ENCODE measurements at regions not wholly inside any gene's neighbourhood (a gene's known extent, or its start where the extent isn't known, plus 50 kb on each side); places are given as distances from the start of the nearest gene placed in this dataset.

- Mint-ChIP-seq H3K9me3 (ENCODE audit: low read depth) (no peaks in the 10 kb centered on the region), H3K4me1 (ENCODE audit: low read depth) (no peaks in the 10 kb centered on the region), H3K27me3 (peaks cover 12% of the 10 kb centered on the region), H3K36me3 (no peaks in the 10 kb centered on the region), H3K4me3 (no peak overlapping the region), H3K27ac (no peak overlapping the region)
Measured at GRCh38 chr1:221473411-221473810, 268.5 kb downstream of the DUSP10 start.

- H3K4me1 Mint-ChIP-seq (ENCODE audit: low read depth): no peaks in the 10 kb centered on the region
- H3K27ac Mint-ChIP-seq: no peak overlapping the region
- H3K27me3 Mint-ChIP-seq: peaks cover 4% of the 10 kb centered on the region
- H3K9me3 Mint-ChIP-seq (ENCODE audit: low read depth): no peaks in the 10 kb centered on the region
- no peaks in the 10 kb centered on the region for H3K36me3 Mint-ChIP-seq
- no peak overlapping the region for H3K4me3 Mint-ChIP-seq
Measured at GRCh38 chr1:221477252-221477651, 264.6 kb downstream of the DUSP10 start.

- no peaks in the 10 kb centered on the region for H3K4me1 Mint-ChIP-seq (ENCODE audit: low read depth)
- H3K9me3 Mint-ChIP-seq (ENCODE audit: low read depth): no peaks in the 10 kb centered on the region
- H3K4me3 Mint-ChIP-seq: no peak overlapping the region
- no peak overlapping the region for H3K27ac Mint-ChIP-seq
- peaks cover 4% of the 10 kb centered on the region for H3K27me3 Mint-ChIP-seq
- no peaks in the 10 kb centered on the region for H3K36me3 Mint-ChIP-seq
Measured at GRCh38 chr1:221478050-221478949, 263.6 kb downstream of the DUSP10 start.

GRCh38 chr1:221487781-221488524 is 253.9 kb downstream of the DUSP10 start:
- Mint-ChIP-seq H3K4me3 (no peak overlapping the region), H3K27me3 (peaks cover 3% of the 10 kb centered on the region), H3K4me1 (ENCODE audit: low read depth) (no peaks in the 10 kb centered on the region), H3K9me3 (ENCODE audit: low read depth) (no peaks in the 10 kb centered on the region), H3K36me3 (no peaks in the 10 kb centered on the region), H3K27ac (no peak overlapping the region)

- H3K36me3 Mint-ChIP-seq: no peaks in the 10 kb centered on the region
Measured at GRCh38 chr1:221488550-221488949, 253.3 kb downstream of the DUSP10 start.

GRCh38 chr1:221494670-221495069 is 247.2 kb downstream of the DUSP10 start:
- H3K9me3 Mint-ChIP-seq (ENCODE audit: low read depth): no peaks in the 10 kb centered on the region

More at GRCh38 chr1:221488550-221488949, 253.3 kb downstream of the DUSP10 start:
- Mint-ChIP-seq H3K9me3 (ENCODE audit: low read depth) (no peaks in the 10 kb centered on the region), H3K27me3 (peaks cover 3% of the 10 kb centered on the region), H3K4me1 (ENCODE audit: low read depth) (no peaks in the 10 kb centered on the region), H3K27ac (no peak overlapping the region), H3K4me3 (no peak overlapping the region)

GRCh38 chr1:221497046-221497445 is 244.8 kb downstream of the DUSP10 start:
- no peaks in the 10 kb centered on the region for H3K9me3 Mint-ChIP-seq (ENCODE audit: low read depth)
- H3K27me3 Mint-ChIP-seq: peaks cover 1% of the 10 kb centered on the region
- H3K4me1 Mint-ChIP-seq (ENCODE audit: low read depth): no peaks in the 10 kb centered on the region

More at GRCh38 chr1:221494670-221495069, 247.2 kb downstream of the DUSP10 start:
- no peaks in the 10 kb centered on the region for H3K36me3 Mint-ChIP-seq
- no peaks in the 10 kb centered on the region for H3K4me1 Mint-ChIP-seq (ENCODE audit: low read depth)
- H3K27ac Mint-ChIP-seq: no peak overlapping the region
- no peak overlapping the region for H3K4me3 Mint-ChIP-seq
- H3K27me3 Mint-ChIP-seq: peaks cover 1% of the 10 kb centered on the region

GRCh38 chr1:221503268-221503667 is 238.6 kb downstream of the DUSP10 start:
- H3K27me3 Mint-ChIP-seq: peaks cover 4% of the 10 kb centered on the region
- H3K27ac Mint-ChIP-seq: no peak overlapping the region
- H3K4me1 Mint-ChIP-seq (ENCODE audit: low read depth): no peaks in the 10 kb centered on the region
- H3K4me3 Mint-ChIP-seq: no peak overlapping the region
- peaks cover 16% of the 10 kb centered on the region for H3K9me3 Mint-ChIP-seq (ENCODE audit: low read depth)
- peaks cover 12% of the 10 kb centered on the region for H3K36me3 Mint-ChIP-seq

More at GRCh38 chr1:221497046-221497445, 244.8 kb downstream of the DUSP10 start:
- no peak overlapping the region for H3K27ac Mint-ChIP-seq
- no peaks in the 10 kb centered on the region for H3K36me3 Mint-ChIP-seq
- H3K4me3 Mint-ChIP-seq: no peak overlapping the region

- Mint-ChIP-seq H3K4me1 (ENCODE audit: low read depth) (no peaks in the 10 kb centered on the region), H3K4me3 (no peak overlapping the region), H3K9me3 (ENCODE audit: low read depth) (peaks cover 13% of the 10 kb centered on the region), H3K27me3 (peaks cover 4% of the 10 kb centered on the region), H3K36me3 (peaks cover 7% of the 10 kb centered on the region), H3K27ac (no peak overlapping the region)
Measured at GRCh38 chr1:221509575-221510355, 232.1 kb downstream of the DUSP10 start.

- Mint-ChIP-seq H3K27ac (no peak overlapping the region), H3K27me3 (no peaks in the 10 kb centered on the region), H3K9me3 (ENCODE audit: low read depth) (peaks cover 3% of the 10 kb centered on the region), H3K36me3 (no peaks in the 10 kb centered on the region), H3K4me3 (no peak overlapping the region), H3K4me1 (ENCODE audit: low read depth) (no peaks in the 10 kb centered on the region)
Measured at GRCh38 chr1:221510793-221511503, 230.9 kb downstream of the DUSP10 start.

- no peaks in the 10 kb centered on the region for H3K9me3 Mint-ChIP-seq (ENCODE audit: low read depth)
- H3K4me3 Mint-ChIP-seq: no peak overlapping the region
- H3K27ac Mint-ChIP-seq: no peak overlapping the region
- H3K27me3 Mint-ChIP-seq: no peaks in the 10 kb centered on the region
- H3K36me3 Mint-ChIP-seq: no peaks in the 10 kb centered on the region
- H3K4me1 Mint-ChIP-seq (ENCODE audit: low read depth): no peaks in the 10 kb centered on the region
Measured at GRCh38 chr1:221511797-221512196, 230.1 kb downstream of the DUSP10 start.

GRCh38 chr1:221514806-221515205 is 227.1 kb downstream of the DUSP10 start:
- Mint-ChIP-seq H3K4me1 (ENCODE audit: low read depth) (no peaks in the 10 kb centered on the region), H3K36me3 (no peaks in the 10 kb centered on the region), H3K27me3 (no peaks in the 10 kb centered on the region), H3K27ac (no peak overlapping the region), H3K9me3 (ENCODE audit: low read depth) (no peaks in the 10 kb centered on the region), H3K4me3 (no peak overlapping the region)

GRCh38 chr1:221515496-221515895 is 226.4 kb downstream of the DUSP10 start:
- no peaks in the 10 kb centered on the region for H3K27me3 Mint-ChIP-seq
- no peaks in the 10 kb centered on the region for H3K36me3 Mint-ChIP-seq
- no peak overlapping the region for H3K4me3 Mint-ChIP-seq
- no peaks in the 10 kb centered on the region for H3K9me3 Mint-ChIP-seq (ENCODE audit: low read depth)
- no peaks in the 10 kb centered on the region for H3K4me1 Mint-ChIP-seq (ENCODE audit: low read depth)
- H3K27ac Mint-ChIP-seq: no peak overlapping the region

- H3K4me3 Mint-ChIP-seq: no peak overlapping the region
- H3K9me3 Mint-ChIP-seq (ENCODE audit: low read depth): no peaks in the 10 kb centered on the region
- no peaks in the 10 kb centered on the region for H3K4me1 Mint-ChIP-seq (ENCODE audit: low read depth)
- H3K36me3 Mint-ChIP-seq: no peaks in the 10 kb centered on the region
- H3K27ac Mint-ChIP-seq: no peak overlapping the region
- no peaks in the 10 kb centered on the region for H3K27me3 Mint-ChIP-seq
Measured at GRCh38 chr1:221517961-221518360, 223.9 kb downstream of the DUSP10 start.
